DLD1 (cell line): ENCODE measurements at regions not wholly inside any gene's neighbourhood (a gene's known extent, or its start where the extent isn't known, plus 50 kb on each side); places are given as distances from the start of the nearest gene placed in this dataset.

Experiments
- in situ Hi-C: cut with HindIII; loops from 2 replicates; pipeline ENCODE4 v1.10.0; 2017; ENCODE audit warnings: low sequenced_read_pairs

GRCh38 chr3:188940573-188940932 is 231.2 kb upstream of the TPRG1 start:
- in situ Hi-C loops: no loop called here

- in situ Hi-C loops: no loop called here
Observed at GRCh38 chr3:188941103-188941502, 230.7 kb upstream of the TPRG1 start.

DNA sequence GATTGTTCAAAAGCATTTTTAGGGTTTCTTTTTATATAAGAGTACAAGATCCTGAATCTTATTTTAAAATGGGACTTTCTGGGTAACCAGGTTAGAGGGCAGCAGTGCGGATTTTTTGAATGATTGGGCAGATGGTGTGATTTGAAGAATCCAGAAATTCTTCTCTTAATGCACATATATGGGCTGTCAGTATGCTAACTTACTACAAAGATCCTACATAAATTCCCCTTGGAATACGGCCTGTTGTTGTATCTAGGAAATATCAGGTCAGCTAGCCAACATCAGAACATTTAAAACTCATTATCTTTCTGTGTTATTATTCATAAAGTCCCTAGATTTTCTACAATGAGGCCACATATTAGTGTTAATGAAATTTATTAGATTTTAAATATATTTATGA is 229.6 kb upstream of the TPRG1 start:
- in situ Hi-C loops: no loop called here

DNA sequence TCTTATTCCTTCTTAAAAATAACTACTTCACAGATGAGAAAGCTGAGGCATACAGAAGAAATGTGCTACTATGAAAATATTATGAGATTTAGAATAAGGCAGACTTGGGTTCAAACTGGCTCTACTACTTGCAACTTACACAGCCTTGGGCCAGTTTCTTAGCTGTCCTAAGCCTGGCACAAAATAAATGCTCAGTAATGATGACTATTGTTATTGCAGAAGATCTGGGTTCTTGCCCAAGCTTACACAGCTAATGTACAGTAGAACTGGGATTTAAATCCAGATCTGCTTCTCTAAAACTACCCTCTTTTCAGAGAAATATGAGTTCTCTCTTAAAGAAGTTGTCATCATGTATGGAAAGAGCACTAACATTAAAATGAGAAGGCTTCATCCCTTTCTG is 228.2 kb upstream of the TPRG1 start:
- in situ Hi-C loops: no loop called here

- in situ Hi-C loops: no loop called here
Observed at GRCh38 chr3:188944108-188944507, 227.7 kb upstream of the TPRG1 start.

GRCh38 chr3:188946351-188947240 is 225.2 kb upstream of the TPRG1 start:
- in situ Hi-C loops: no loop called here

DNA sequence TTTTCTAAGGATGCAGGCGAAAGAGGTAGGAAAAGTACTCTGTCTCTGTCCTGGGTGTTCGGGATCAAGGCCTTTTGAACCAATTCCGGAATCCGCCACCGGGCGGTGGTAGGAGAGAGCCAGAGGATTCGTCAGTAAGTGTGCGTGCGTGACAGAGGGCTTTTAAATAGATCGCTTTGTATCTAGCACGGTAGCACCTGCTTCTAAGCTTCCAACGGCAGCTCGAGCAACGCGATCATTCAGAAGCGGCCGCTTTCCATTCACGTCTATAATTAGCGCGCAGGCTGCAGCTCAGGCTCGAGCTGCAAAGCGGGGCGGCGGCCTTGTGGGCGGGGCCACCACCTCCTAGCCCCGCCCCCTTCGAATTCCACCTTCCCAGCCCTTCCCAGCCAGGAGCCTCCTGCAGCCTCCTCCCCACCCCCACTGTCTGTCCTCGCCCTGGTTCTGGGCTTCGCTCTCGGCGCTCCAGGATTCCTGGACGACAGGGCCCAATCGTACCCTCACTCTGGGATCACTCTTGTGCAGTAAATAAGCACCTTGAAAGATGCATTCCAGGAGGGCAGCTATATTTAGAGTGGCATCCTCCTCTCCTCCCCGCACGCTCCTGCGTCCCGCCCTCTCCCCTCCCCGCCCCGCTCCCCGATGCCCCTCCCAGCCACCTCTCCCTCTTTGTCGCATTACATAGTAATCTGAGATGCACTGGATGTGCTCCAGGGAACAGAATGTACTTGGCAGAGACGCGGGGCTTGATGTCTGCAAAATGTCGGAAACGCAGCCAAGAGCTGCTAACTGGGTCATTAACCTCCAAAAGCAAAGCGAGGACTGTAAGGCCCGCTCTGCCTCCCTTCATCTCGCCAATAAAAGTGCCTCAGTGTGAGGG is 224.1 kb upstream of the TPRG1 start:
- in situ Hi-C loops: no loop called here

GRCh38 chr3:188948281-188948996 is 223.3 kb upstream of the TPRG1 start:
- in situ Hi-C loops: no loop called here

DNA sequence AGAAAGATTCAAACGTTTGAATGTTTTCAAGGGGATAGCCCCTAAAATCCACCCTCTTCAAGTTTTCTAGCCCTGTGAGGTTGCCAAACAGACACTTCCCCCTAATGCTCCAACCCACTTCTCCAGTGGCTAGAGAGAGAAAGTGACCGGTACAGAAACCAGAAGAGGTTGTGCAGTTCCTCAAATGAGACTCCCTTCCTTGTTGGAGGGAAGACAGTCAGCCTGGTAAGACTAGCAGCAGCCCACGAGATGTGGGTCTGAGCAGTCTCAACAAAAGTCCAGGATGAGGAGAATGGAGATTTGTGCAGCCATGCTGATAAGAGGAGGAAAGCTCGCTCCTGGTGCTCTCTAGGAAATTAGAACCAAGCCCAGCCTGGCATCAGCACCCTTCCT is 222.8 kb upstream of the TPRG1 start:
- in situ Hi-C loops: no loop called here

GRCh38 chr3:188949456-188949855 is 222.3 kb upstream of the TPRG1 start:
- in situ Hi-C loops: no loop called here

- in situ Hi-C loops: loop anchor here (5.0 to 10.0 kb wide), 2 partner anchors 195 to 1208 kb away; no protein-coding TSS in a partner anchor
Observed at GRCh38 chr3:188949996-188950395, 221.8 kb upstream of the TPRG1 start.

DNA sequence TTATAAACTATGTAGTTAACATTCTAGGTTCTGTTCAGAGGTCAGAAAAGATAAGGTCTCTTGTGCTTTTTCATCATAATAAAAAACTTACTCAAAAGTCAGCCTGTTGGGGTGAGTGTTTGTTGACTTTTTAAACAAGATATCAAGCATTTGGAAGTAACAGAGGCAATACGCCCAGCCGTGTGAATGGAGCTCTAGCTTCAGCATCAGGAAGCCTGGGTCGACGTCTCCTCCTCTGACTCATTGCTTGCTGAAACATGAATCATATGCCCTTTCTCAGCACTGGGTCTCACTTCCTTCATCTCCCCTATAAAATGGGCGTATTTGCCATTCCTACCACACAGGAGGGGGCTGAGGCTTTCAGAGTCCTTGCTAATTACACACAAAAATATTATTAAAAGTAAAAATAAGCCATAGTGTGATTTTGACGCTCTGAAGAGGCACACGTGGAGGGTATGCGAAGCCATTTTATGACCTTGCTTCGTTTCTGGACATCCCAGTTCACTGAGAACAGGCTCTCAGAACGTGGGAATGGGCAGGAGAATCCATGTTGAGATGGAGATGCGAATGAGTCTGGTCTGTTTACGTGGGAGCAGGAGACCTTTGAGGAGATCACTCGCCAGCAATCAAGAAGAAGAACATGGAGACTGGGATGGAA is 220.8 kb upstream of the TPRG1 start:
- in situ Hi-C loops: loop anchor here (5.0 to 10.0 kb wide), 2 partner anchors 194 to 1209 kb away; no protein-coding TSS in a partner anchor

DNA sequence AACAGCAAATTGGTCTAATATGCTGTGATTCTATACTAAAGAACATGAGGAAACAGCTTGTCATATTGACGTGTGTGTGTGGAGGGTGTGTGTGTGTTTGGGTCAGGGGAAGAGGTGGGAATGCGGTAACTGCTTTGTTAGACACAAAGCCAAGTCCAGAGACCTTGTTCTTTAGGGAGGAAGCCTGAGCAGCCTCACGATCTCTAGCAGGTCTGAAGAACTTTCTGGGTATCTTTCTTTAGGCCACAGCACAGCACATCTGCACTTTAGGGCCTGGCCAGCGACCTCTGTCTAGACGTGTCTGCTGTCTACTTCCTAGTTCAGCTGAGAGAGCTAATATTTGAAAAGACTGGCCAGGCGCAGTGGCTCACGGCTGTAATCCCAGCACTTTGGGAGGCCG is 220.0 kb upstream of the TPRG1 start:
- in situ Hi-C loops: loop anchor here (5.0 to 10.0 kb wide), 2 partner anchors 193 to 1209 kb away; no protein-coding TSS in a partner anchor

DNA sequence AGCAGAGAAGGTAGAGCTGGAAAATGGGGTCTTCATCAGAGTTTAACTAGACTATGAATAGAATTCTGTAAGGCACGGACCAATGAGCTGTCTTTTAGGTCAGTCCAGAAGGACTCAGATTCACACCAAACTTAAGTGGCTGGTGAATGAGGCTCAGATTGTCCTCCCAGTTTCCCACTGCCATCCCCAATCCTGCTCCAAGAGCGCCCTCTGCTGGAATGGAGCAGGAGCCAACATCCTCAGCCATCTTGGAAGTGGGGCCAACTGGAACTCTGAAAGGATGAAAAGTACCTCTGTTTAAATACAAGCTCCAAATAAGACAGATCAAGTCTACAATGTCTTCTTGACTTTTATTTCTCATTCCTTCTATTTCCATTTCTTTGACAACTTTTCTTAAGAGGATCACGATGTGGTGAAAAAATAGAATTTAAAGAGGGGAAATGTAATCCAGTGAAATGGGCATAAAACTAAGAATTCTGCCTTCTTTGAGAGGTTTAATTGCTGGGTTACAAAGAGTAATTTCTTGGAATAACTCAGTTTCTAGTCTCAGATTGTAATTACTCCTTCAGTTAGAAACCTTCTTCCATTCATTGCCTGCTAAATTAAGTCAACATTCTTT is 217.1 kb upstream of the TPRG1 start:
- in situ Hi-C loops: loop anchor here (5.0 to 10.0 kb wide), 2 partner anchors 190 to 1212 kb away; no protein-coding TSS in a partner anchor

GRCh38 chr3:188955919-188956318 is 215.9 kb upstream of the TPRG1 start:
- in situ Hi-C loops: loop anchor here (10.0 kb wide), 1 partner anchor 189 kb away; no protein-coding TSS in a partner anchor

DNA sequence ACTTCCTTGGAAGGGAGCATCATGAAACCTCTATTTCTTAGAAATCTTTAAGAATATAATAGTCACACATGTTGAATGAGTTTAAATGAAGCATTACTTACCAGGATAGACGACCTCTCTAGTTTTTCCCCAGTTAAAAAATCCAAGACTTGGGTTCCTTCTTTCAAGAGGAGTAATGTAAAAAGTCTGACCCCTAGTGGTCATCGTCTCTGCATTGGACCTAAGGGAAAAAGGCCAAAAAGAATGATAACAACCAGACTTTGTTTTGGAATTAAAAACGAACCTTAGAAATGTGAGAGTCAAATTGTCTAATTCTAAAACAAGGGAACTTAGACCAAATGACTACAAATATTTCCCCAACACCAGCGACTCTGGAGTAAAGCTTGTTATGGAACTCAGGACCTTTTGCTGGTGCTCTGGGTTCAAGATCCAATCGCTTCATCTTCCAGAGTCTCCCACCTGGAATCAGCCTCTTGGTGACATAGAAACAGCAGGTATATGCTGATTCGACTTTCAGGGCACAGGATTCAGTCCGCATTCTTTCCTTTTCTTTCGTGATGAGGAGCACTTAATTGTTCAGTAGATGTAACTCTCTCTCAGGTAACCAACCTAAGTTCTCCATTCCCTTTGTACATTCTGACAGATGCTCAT is 214.8 kb upstream of the TPRG1 start:
- in situ Hi-C loops: loop anchor here (10.0 kb wide), 1 partner anchor 188 kb away; no protein-coding TSS in a partner anchor

DNA sequence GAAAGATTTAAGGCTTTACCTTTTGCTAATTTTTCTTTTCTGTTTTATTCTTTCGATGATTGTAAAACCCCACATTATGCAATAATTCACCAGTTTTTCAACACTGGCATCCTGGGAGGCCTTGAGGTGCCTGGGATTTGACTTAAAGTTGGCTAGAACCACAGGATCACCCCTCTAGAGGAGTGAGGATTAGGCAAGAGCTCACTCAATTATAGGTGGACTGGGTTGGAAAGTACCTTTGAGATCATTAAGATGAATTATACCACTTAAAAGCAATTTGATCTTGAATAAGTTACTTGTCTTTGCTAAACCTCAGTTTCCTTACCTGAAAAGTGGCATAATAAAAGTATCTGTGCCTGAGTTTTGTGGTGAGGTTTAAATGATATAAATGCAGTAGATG is 212.8 kb upstream of the TPRG1 start:
- in situ Hi-C loops: loop anchor here (10.0 kb wide), 1 partner anchor 186 kb away; no protein-coding TSS in a partner anchor

- in situ Hi-C loops: no loop called here
Observed at GRCh38 chr3:188962253-188963247, 209.2 kb upstream of the TPRG1 start.
